ENCODE measurements at regions not wholly inside any gene's neighbourhood (a gene's known extent, or its start where the extent isn't known, plus 50 kb on each side); places are given as distances from the start of the nearest gene placed in this dataset.

DNA sequence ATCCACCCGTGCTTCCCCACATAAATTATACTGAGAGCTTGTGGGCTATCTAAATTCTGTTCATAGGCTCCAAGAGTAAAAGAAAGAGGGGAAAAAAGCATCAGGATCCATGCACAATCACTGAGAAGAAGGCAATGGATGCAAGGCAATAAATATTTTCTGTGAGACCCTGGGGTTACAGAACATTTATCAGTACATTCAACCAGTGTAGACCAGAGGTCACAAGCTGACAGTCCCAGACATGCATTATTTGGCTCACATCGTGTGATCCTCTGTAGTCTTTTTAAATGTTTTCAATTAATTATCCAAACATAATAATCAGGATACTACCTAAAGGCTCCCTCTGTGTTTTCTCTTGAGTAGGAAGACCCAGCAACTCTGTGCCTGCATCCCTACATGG is 267.9 kb upstream of the CAND1 start:
- Histone ChIP-seq H3K4me3 (no peak overlapping the region), H3K27me3 (peaks cover 0 to 6% (median 0%) of the 10 kb centered on the region in 7 donors), H3K4me1 (no peaks in the 10 kb centered on the region), H3K27ac (no peak overlapping the region), H3K36me3 (no peaks in the 10 kb centered on the region), H3K9me3 (no peaks in the 10 kb centered on the region)
- DNase-seq (no peak), ATAC-seq (no peak)
- TF ChIP-seq, protein P1, sequence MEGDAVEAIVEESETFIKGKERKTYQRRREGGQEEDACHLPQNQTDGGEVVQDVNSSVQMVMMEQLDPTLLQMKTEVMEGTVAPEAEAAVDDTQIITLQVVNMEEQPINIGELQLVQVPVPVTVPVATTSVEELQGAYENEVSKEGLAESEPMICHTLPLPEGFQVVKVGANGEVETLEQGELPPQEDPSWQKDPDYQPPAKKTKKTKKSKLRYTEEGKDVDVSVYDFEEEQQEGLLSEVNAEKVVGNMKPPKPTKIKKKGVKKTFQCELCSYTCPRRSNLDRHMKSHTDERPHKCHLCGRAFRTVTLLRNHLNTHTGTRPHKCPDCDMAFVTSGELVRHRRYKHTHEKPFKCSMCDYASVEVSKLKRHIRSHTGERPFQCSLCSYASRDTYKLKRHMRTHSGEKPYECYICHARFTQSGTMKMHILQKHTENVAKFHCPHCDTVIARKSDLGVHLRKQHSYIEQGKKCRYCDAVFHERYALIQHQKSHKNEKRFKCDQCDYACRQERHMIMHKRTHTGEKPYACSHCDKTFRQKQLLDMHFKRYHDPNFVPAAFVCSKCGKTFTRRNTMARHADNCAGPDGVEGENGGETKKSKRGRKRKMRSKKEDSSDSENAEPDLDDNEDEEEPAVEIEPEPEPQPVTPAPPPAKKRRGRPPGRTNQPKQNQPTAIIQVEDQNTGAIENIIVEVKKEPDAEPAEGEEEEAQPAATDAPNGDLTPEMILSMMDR (IDR thresholded peaks at IDR 0.05): no peak
- intact Hi-C loops (cut with DNase I): no loop called here
- 57 to 61% methylated on average over 2 of the region's 2 CpGs for WGBS, 2 donors

DNA sequence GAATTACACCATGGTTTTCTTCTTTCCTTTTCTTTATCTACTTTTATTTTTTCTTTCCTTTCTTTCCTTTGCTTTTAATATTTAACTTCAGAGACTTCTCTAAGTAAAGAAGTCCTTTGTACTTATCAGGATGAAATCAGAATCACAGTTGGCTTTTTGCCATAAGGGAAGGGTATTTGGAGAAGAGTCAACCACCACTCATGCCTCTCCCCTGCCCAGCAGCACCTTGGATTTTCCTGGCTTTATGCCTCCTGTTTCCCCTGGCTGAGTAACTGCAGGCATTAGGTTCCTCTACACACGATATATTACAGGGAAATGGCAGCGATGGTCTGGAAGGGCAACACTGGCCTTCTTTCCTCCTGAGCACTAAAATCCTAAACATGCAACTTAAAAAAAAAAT is 266.4 kb upstream of the CAND1 start:
- 67 to 72% methylated on average over 2 of the region's 2 CpGs for WGBS, 2 donors
- peaks cover 0 to 6% (median 0%) of the 10 kb centered on the region in 7 donors for H3K27me3 ChIP-seq
- H3K27ac ChIP-seq: no peak overlapping the region
- ATAC-seq (no peak), DNase-seq (no peak)
- H3K4me1 ChIP-seq: no peaks in the 10 kb centered on the region
- no peaks in the 10 kb centered on the region for H3K36me3 ChIP-seq
- no peak overlapping the region for H3K4me3 ChIP-seq
- intact Hi-C loops (cut with DNase I): no loop called here
- no peaks in the 10 kb centered on the region for H3K9me3 ChIP-seq
- TF ChIP-seq, protein P1 (IDR thresholded peaks at IDR 0.05): no peak

DNA sequence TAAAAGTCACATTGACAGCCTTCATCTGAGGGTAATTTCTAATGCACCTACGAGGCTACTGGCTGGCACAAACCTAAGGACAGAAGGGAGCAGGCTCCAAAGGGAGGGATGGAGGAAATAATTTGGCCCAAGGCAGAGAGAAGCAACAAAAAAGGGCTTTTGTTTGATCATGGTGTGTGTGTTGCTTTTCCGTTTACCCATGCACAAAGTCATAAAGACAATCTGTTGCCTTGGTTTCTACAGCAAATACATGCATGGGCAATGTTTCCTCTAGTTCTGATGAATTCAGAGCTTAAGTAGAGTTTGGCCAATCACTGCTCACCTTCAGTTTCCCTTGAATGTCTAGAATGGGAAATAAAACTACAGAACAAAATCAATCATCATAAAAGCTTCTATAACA is 262.5 kb upstream of the CAND1 start:
- intact Hi-C loops (cut with DNase I): no loop called here
- Histone ChIP-seq H3K9me3 (no peaks in the 10 kb centered on the region), H3K27ac (no peak overlapping the region), H3K4me1 (no peaks in the 10 kb centered on the region), H3K4me3 (no peak overlapping the region), H3K27me3 (peaks cover 0 to 6% (median 0%) of the 10 kb centered on the region in 7 donors), H3K36me3 (no peaks in the 10 kb centered on the region)
- TF ChIP-seq, protein P1 (IDR thresholded peaks at IDR 0.05): no peak
- DNase-seq (no peak), ATAC-seq (no peak)
- WGBS, 2 donors: 52 to 81% methylated on average over 2 of the region's 2 CpGs

DNA sequence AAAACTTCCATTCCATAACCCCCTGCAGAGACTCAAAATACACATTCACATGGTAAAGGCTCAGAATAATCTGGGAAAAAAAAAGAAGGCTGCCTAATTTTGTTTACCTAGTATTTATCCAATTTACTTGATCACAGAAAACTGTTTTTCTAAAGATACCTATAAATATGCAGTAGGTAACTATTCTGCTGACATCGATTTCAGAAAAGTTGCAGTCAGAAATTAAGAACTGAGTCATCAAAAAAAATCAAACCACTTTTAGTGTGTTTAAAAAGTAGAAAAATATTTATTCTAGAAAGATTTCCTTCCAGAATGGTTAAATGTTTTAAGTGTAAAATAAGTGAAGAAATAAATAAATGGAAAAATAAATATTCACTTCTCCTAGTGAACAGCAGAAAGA is 254.5 kb upstream of the CAND1 start:
- H3K4me1 ChIP-seq: no peaks in the 10 kb centered on the region
- WGBS, 2 donors: 85 to 91% methylated on average over 1 of the region's 1 CpG
- H3K36me3 ChIP-seq: no peaks in the 10 kb centered on the region
- H3K9me3 ChIP-seq: no peaks in the 10 kb centered on the region
- no peak for ATAC-seq
- DNase-seq: no peak
- H3K27ac ChIP-seq: no peak overlapping the region
- TF ChIP-seq, protein P1 (IDR thresholded peaks at IDR 0.05): no peak
- intact Hi-C loops (cut with DNase I): no loop called here
- H3K4me3 ChIP-seq: no peak overlapping the region
- no peaks in the 10 kb centered on the region for H3K27me3 ChIP-seq

DNA sequence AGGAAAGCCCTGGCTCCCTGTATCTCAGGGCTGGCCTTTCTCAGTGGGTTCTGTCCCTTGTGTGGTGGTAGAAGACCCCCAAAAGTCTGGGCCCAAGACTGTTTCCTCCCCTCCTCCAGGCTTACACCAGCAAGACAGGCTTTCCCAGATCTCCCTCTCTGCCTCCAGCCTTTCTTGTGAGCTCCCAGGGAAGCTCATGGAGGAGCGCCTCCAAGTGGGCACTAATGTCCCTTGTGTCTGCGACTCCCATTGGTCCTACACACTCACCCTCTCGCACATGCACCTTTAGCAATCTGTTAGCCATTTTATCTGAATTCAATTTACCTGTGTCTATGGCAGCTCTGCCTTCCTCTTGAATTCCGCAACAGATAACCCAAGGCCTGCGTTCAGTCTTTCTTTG is 251.1 kb upstream of the CAND1 start:
- TF ChIP-seq, protein P1 (IDR thresholded peaks at IDR 0.05): no peak
- Histone ChIP-seq H3K36me3 (no peaks in the 10 kb centered on the region), H3K9me3 (no peaks in the 10 kb centered on the region), H3K4me3 (no peak overlapping the region), H3K27ac (no peak overlapping the region), H3K4me1 (no peaks in the 10 kb centered on the region), H3K27me3 (no peaks in the 10 kb centered on the region)
- no peak for ATAC-seq
- no peak for DNase-seq
- 79 to 90% methylated on average over 5 of the region's 5 CpGs for WGBS, 2 donors
- intact Hi-C loops (cut with DNase I): no loop called here

Data from heart right ventricle (tissue), 16 donors.